Liver (tissue), 3 donors: ENCODE measurements at regions not wholly inside any gene's neighbourhood (a gene's known extent, or its start where the extent isn't known, plus 50 kb on each side); places are given as distances from the start of the nearest gene placed in this dataset.

Experiments
- REST ChIP-seq: IDR thresholded peaks from 2 replicates; pipeline ENCODE4 v1.6.1; 2016; ENCODE audit warnings: antibody characterized with exemption, mild to moderate bottlenecking
- SP1 ChIP-seq: IDR thresholded peaks from 2 replicates; pipeline ENCODE4 v1.6.1; 2018; ENCODE audit warnings: antibody characterized with exemption, mild to moderate bottlenecking
- TF ChIP-seq, protein P1 (sequence below): fragments of 150-350 bp; IDR thresholded peaks from 2 replicates; pipeline ENCODE4 v1.5.1; 2017; ENCODE audit warnings: improper control_type of control experiment, low read depth, low read length; ENCODE audit not compliant: missing input control
- TF ChIP-seq, protein P2 (sequence below): IDR thresholded peaks from 2 replicates; pipeline ENCODE4 v1.6.1; 2016; ENCODE audit warnings: antibody characterized with exemption
- donor health status: healthy.
- donor health status: healthy.

- TF ChIP-seq, protein P1, sequence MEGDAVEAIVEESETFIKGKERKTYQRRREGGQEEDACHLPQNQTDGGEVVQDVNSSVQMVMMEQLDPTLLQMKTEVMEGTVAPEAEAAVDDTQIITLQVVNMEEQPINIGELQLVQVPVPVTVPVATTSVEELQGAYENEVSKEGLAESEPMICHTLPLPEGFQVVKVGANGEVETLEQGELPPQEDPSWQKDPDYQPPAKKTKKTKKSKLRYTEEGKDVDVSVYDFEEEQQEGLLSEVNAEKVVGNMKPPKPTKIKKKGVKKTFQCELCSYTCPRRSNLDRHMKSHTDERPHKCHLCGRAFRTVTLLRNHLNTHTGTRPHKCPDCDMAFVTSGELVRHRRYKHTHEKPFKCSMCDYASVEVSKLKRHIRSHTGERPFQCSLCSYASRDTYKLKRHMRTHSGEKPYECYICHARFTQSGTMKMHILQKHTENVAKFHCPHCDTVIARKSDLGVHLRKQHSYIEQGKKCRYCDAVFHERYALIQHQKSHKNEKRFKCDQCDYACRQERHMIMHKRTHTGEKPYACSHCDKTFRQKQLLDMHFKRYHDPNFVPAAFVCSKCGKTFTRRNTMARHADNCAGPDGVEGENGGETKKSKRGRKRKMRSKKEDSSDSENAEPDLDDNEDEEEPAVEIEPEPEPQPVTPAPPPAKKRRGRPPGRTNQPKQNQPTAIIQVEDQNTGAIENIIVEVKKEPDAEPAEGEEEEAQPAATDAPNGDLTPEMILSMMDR, result no peak
- TF ChIP-seq, protein P2, sequence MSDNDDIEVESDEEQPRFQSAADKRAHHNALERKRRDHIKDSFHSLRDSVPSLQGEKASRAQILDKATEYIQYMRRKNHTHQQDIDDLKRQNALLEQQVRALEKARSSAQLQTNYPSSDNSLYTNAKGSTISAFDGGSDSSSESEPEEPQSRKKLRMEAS, result no peak
- TF ChIP-seq REST (no peak), SP1 (no peak)
Observed at GRCh38 chr6:156308604-156309003, 468.6 kb upstream of the ARID1B start.
